GM12878 (cell line): ENCODE measurements at regions not wholly inside any gene's neighbourhood (a gene's known extent, or its start where the extent isn't known, plus 50 kb on each side); places are given as distances from the start of the nearest gene placed in this dataset.

Experiments used
- BHLHE40 ChIP-seq, 2 experiments: fragments of 450-650 bp in 1 of 2; IDR thresholded peaks; 2 replicates each; pipeline ENCODE4 v1.6.1; 2011 to 2017; ENCODE audit warnings: low read depth in 2 of 2, borderline replicate concordance in 1 of 2, improper control_type of control experiment in 1 of 2, low read length in 1 of 2, mild to moderate bottlenecking in 1 of 2
- CREB1 ChIP-seq: IDR thresholded peaks from 2 replicates; pipeline ENCODE4 v1.6.1; 2012; ENCODE audit warnings: low read depth, mild to moderate bottlenecking, inconsistent platforms
- CTCF ChIP-seq, 3 experiments: IDR thresholded peaks in 2 of 3; conservative IDR thresholded peaks in 1 of 3; 2 replicates each; pipeline ENCODE4 v1.5.1; 2011; ENCODE audit warnings: low read depth in 3 of 3, low read length in 3 of 3, mild to moderate bottlenecking in 3 of 3, control low read depth in 2 of 3, moderate library complexity in 2 of 3, inconsistent platforms in 1 of 3, mixed read lengths in 1 of 3; ENCODE audit not compliant: control insufficient read depth in 2 of 3, insufficient read depth in 1 of 3; ENCODE audit errors: extremely low read depth in 1 of 3
- EZH2 ChIP-seq: IDR thresholded peaks from 2 replicates; pipeline ENCODE4 v1.6.1; 2012; ENCODE audit warnings: low read depth, mild to moderate bottlenecking, control low read depth, inconsistent platforms, low read length, borderline replicate concordance; ENCODE audit not compliant: control insufficient read depth
- FOXK2 ChIP-seq: fragments of 450-650 bp; IDR thresholded peaks from 2 replicates; pipeline ENCODE4 v1.6.1; 2017; ENCODE audit warnings: mild to moderate bottlenecking, moderate library complexity
- MTA2 ChIP-seq: fragments of 450-650 bp; IDR thresholded peaks from 2 replicates; pipeline ENCODE4 v1.6.1; 2016; ENCODE audit warnings: low read depth, mild to moderate bottlenecking, moderate library complexity
- POLR2A ChIP-seq: IDR thresholded peaks from 2 replicates; pipeline ENCODE4 v1.6.1; 2011; ENCODE audit warnings: low read depth, mild to moderate bottlenecking, low read length
- POLR2AphosphoS5 ChIP-seq: IDR thresholded peaks from 2 replicates; pipeline ENCODE4 v1.6.1; 2011; ENCODE audit warnings: mild to moderate bottlenecking, low read length, inconsistent platforms
- SIN3A ChIP-seq: IDR thresholded peaks from 2 replicates; pipeline ENCODE4 v1.6.1; 2012; ENCODE audit warnings: low read depth, low read length, improper control_type of control experiment
- SRF ChIP-seq, 2 experiments: IDR thresholded peaks; 2 replicates each; pipeline ENCODE4 v1.6.1; 2011; ENCODE audit warnings: low read depth in 2 of 2, low read length in 2 of 2, mild to moderate bottlenecking in 1 of 2, moderate library complexity in 1 of 2
- TAF1 ChIP-seq: IDR thresholded peaks from 2 replicates; pipeline ENCODE4 v1.6.1; 2011; ENCODE audit warnings: mild to moderate bottlenecking, low read depth, low read length, borderline replicate concordance

DNA sequence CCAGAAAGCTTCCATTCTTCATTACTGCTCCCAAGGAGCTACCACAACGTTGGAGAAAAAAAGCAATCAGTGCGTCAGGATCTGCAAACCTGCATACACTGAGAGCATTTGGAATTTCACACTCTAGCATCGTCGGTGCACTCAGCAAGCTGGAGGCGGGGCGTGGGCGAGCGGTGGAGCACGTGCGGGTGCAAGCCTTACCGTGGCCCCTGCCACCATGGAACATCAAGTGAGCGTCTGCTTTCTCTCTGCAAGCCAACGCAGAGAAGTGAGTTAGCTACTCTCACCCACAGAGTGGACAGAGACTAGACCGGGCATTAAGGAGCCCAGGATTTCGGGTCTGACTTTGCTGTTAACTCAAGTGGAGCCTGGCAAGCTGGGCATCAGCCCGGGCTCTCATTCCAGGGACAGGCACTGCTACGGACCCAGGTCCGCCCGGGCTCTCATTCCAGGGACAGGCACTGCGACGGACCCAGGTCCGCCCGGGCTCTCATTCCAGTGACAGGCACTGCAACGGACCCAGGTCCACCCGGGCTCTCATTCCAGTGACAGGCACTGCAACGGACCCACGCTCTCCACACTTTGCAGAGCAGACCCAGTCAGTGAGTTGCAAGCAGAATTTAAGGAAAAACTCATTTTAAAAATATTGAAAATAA, 124.1 kb upstream of the SPACA7 start:
- no peak for TF ChIP-seq CTCF (IDR thresholded peaks at IDR 0.05 in 2 of 3, conservative IDR thresholded peaks at IDR 0.05 in 1 of 3; ENCODE audit: control insufficient read depth in 2 of 3, extremely low read depth in 1 of 3, insufficient read depth in 1 of 3, low read depth in 3 of 3, low read length in 3 of 3)
- TF ChIP-seq FOXK2: no peak
- TF ChIP-seq EZH2: no peak
- TF ChIP-seq MTA2: no peak
- no peak for TF ChIP-seq BHLHE40 (IDR thresholded peaks at IDR 0.05; ENCODE audit: borderline replicate concordance in 1 of 2, low read depth in 2 of 2, low read length in 1 of 2)
- no peak for TF ChIP-seq SIN3A
- TF ChIP-seq POLR2A: no peak
- no peak for TF ChIP-seq SRF (IDR thresholded peaks at IDR 0.05; ENCODE audit: low read depth in 2 of 2, low read length in 2 of 2)
- no peak for TF ChIP-seq CREB1
- TF ChIP-seq POLR2AphosphoS5: no peak
- no peak for TF ChIP-seq TAF1
